ENCODE measurements at regions not wholly inside any gene's neighbourhood (a gene's known extent, or its start where the extent isn't known, plus 50 kb on each side); places are given as distances from the start of the nearest gene placed in this dataset.

GRCh38 chr13:58202099-58202498, 570.6 kb downstream of the PCDH17 start:
- intact Hi-C loops (cut with DNase I): no loop called here
- Histone ChIP-seq H3K36me3 (no peaks in the 10 kb centered on the region), H3K27ac (no peak overlapping the region), H3K4me3 (no peak overlapping the region), H3K27me3 (replicated peaks; ENCODE audit: insufficient read depth) (no peaks in the 10 kb centered on the region), H3K4me1 (replicated peaks) (no peaks in the 10 kb centered on the region), H3K9me3 (no peaks in the 10 kb centered on the region)
- DNase-seq (ENCODE audit: low spot score): no peak
- TF ChIP-seq POLR2AphosphoS5 (IDR thresholded peaks at IDR 0.05) (no peak), POLR2A (IDR thresholded peaks at IDR 0.05) (no peak)
- 91% methylated on average over 1 of the region's 1 CpG for WGBS

GRCh38 chr13:58207501-58207900, 576.0 kb downstream of the PCDH17 start:
- Histone ChIP-seq H3K9me3 (no peaks in the 10 kb centered on the region), H3K27me3 (replicated peaks; ENCODE audit: insufficient read depth) (no peaks in the 10 kb centered on the region), H3K4me3 (no peak overlapping the region), H3K36me3 (no peaks in the 10 kb centered on the region), H3K27ac (no peak overlapping the region), H3K4me1 (replicated peaks) (no peaks in the 10 kb centered on the region)
- TF ChIP-seq, protein P1, sequence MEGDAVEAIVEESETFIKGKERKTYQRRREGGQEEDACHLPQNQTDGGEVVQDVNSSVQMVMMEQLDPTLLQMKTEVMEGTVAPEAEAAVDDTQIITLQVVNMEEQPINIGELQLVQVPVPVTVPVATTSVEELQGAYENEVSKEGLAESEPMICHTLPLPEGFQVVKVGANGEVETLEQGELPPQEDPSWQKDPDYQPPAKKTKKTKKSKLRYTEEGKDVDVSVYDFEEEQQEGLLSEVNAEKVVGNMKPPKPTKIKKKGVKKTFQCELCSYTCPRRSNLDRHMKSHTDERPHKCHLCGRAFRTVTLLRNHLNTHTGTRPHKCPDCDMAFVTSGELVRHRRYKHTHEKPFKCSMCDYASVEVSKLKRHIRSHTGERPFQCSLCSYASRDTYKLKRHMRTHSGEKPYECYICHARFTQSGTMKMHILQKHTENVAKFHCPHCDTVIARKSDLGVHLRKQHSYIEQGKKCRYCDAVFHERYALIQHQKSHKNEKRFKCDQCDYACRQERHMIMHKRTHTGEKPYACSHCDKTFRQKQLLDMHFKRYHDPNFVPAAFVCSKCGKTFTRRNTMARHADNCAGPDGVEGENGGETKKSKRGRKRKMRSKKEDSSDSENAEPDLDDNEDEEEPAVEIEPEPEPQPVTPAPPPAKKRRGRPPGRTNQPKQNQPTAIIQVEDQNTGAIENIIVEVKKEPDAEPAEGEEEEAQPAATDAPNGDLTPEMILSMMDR (IDR thresholded peaks at IDR 0.05): no peak
- no peak for TF ChIP-seq POLR2AphosphoS5 (IDR thresholded peaks at IDR 0.05)
- no peak for TF ChIP-seq POLR2A (IDR thresholded peaks at IDR 0.05)
- DNase-seq (ENCODE audit: low spot score): no peak
- WGBS: 87% methylated on average over 4 of the region's 4 CpGs
- intact Hi-C loops (cut with DNase I): no loop called here

- WGBS: 78% methylated on average over 4 of the region's 4 CpGs
- Histone ChIP-seq H3K36me3 (no peaks in the 10 kb centered on the region), H3K4me1 (replicated peaks) (no peaks in the 10 kb centered on the region), H3K4me3 (no peak overlapping the region), H3K27ac (no peak overlapping the region), H3K27me3 (replicated peaks; ENCODE audit: insufficient read depth) (no peaks in the 10 kb centered on the region), H3K9me3 (no peaks in the 10 kb centered on the region)
- intact Hi-C loops (cut with DNase I): no loop called here
- DNase-seq (ENCODE audit: low spot score): no peak
- TF ChIP-seq POLR2AphosphoS5 (IDR thresholded peaks at IDR 0.05): no peak
- TF ChIP-seq, protein P1 (IDR thresholded peaks at IDR 0.05): no peak
- no peak for TF ChIP-seq POLR2A (IDR thresholded peaks at IDR 0.05)
Measured at GRCh38 chr13:58235454-58235853, 603.9 kb downstream of the PCDH17 start.

DNA sequence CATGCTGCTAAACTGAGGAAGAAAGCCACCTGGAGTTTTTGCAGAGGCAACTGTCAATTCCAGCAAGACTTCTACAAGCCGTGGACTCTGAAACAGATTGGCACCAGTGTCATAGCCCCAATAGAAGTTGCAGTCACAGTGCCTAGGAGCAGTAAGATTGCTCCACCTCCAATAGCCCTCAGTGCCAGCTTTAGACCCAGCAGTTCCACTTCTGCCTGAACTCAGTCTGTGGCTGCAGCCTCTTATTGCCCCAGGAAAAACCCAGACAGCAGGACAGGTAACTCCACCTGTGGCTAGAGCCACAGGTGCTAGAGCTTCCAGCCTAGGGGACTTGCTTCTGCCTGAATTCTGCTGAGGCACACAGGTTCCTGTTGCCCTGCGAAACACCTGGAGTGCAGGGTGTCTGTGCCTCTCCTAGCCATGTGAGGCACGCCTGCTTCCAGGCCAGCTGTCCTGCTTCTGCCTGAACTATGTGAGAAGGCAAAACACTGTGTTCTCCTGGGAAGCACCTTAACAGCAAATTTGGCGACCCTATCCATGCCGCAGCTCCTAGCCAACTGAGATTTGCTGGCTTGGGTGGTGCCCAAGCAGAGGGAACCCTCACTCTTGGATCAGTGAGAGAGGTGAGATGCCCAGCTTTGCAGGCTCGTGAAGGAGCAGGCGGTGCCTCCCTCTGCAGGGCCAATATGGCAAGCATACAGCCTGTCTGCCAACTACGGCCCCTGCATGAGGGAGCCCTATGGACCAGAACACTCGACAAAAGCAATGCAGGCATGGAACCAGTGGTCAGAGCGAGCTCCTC, 607.6 kb downstream of the PCDH17 start:
- 87% methylated on average over 10 of the region's 10 CpGs for WGBS
- intact Hi-C loops (cut with DNase I): no loop called here
- H3K27me3 ChIP-seq (replicated peaks; ENCODE audit: insufficient read depth): no peaks in the 10 kb centered on the region
- no peaks in the 10 kb centered on the region for H3K36me3 ChIP-seq
- H3K4me3 ChIP-seq: no peak overlapping the region
- DNase-seq (ENCODE audit: low spot score): no peak
- TF ChIP-seq POLR2AphosphoS5 (IDR thresholded peaks at IDR 0.05) (no peak), POLR2A (IDR thresholded peaks at IDR 0.05) (no peak)
- TF ChIP-seq, protein P1 (IDR thresholded peaks at IDR 0.05): no peak
- peaks cover 4% of the 10 kb centered on the region for H3K9me3 ChIP-seq
- no peak overlapping the region for H3K27ac ChIP-seq
- no peaks in the 10 kb centered on the region for H3K4me1 ChIP-seq (replicated peaks)

DNA sequence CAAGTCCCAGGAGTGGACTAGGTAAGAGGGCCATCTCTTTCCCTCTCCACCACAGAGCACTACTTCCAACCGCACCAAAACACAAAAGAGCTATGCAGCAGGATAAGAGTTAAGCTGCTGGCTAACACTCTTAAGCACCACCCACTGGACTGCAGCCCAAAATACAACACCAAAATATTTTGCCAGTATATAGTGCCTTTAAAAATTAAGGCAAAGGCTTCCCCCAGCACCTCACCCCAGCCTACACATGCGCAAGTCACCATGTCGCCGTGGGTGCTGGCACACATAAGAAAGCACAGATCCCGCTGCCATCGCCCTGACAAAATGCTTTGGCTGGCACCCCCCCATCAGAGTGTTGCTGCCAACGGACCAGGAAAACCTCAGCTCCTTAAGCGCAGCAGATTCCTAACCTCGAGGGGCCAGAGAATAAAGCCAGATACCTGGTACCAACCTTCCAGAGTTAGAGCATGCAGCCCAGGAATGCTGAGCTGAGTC, 608.3 kb downstream of the PCDH17 start:
- Histone ChIP-seq H3K27me3 (replicated peaks; ENCODE audit: insufficient read depth) (no peaks in the 10 kb centered on the region), H3K4me3 (no peak overlapping the region), H3K27ac (no peak overlapping the region), H3K9me3 (peaks cover 4% of the 10 kb centered on the region), H3K4me1 (replicated peaks) (no peaks in the 10 kb centered on the region), H3K36me3 (no peaks in the 10 kb centered on the region)
- DNase-seq (ENCODE audit: low spot score): no peak
- intact Hi-C loops (cut with DNase I): no loop called here
- TF ChIP-seq POLR2AphosphoS5 (IDR thresholded peaks at IDR 0.05) (no peak), POLR2A (IDR thresholded peaks at IDR 0.05) (no peak)
- TF ChIP-seq, protein P1 (IDR thresholded peaks at IDR 0.05): no peak
- WGBS: 93% methylated on average over 9 of the region's 9 CpGs

All from prostate gland (tissue), 2 donors.